ENCODE measurements at regions not wholly inside any gene's neighbourhood (a gene's known extent, or its start where the extent isn't known, plus 50 kb on each side); places are given as distances from the start of the nearest gene placed in this dataset.

DNA sequence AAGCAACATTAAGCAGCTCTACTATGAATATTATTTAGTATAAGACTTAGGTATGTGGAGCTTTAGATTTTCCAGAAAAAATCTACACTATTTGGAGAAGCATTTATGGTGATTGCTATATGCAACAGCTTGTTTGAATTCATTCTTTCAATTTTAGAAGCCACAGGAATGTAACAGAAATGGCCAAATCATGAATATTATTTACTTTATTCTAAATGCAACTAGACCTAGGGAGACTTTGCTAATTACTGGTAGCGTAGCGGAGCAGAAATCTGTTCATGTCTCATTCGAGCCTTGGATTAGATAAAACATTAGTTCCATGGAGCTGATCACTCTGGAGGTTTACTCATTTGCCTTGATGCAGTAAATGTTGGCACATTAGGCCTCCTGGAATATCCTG is 290.2 kb downstream of the ZNF608 start:
- H3K27ac ChIP-seq (ENCODE audit: low read depth, low read length, poor library complexity, severe bottlenecking), result no peak overlapping the region
- H3K9me2 ChIP-seq (ENCODE audit: insufficient read depth, low read length), result no peaks in the 10 kb centered on the region
- peaks cover 8% of the 10 kb centered on the region; the same call in 1 of the 2 replicates for H3K36me3 ChIP-seq (ENCODE audit: insufficient read depth, low read length)
- ChIA-PET CTCF (ENCODE audit: unreplicated experiment) (interaction anchor here (0.7 kb wide), 1 partner anchor 535 kb away, joined by 3 read pairs; no protein-coding TSS in a partner anchor), POLR2A (interaction anchor here (0.6 to 1.3 kb wide), 5 partner anchors 11 to 282 kb away, joined by 3 to 7 read pairs (median 4); no protein-coding TSS in a partner anchor)
- no peak for TF ChIP-seq EZH2phosphoT487 (IDR thresholded peaks at IDR 0.05; ENCODE audit: borderline replicate concordance, low read depth, low read length)
- TF ChIP-seq, protein P1, sequence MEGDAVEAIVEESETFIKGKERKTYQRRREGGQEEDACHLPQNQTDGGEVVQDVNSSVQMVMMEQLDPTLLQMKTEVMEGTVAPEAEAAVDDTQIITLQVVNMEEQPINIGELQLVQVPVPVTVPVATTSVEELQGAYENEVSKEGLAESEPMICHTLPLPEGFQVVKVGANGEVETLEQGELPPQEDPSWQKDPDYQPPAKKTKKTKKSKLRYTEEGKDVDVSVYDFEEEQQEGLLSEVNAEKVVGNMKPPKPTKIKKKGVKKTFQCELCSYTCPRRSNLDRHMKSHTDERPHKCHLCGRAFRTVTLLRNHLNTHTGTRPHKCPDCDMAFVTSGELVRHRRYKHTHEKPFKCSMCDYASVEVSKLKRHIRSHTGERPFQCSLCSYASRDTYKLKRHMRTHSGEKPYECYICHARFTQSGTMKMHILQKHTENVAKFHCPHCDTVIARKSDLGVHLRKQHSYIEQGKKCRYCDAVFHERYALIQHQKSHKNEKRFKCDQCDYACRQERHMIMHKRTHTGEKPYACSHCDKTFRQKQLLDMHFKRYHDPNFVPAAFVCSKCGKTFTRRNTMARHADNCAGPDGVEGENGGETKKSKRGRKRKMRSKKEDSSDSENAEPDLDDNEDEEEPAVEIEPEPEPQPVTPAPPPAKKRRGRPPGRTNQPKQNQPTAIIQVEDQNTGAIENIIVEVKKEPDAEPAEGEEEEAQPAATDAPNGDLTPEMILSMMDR (conservative IDR thresholded peaks at IDR 0.05; ENCODE audit: low read length), result no peak
- H3K4me3 ChIP-seq (ENCODE audit: low read depth, low read length, poor library complexity, severe bottlenecking), result no peak overlapping the region
- no TSS peak for BruUV-seq (replicated peaks)
- no peak overlapping the region for H2AFZ ChIP-seq (ENCODE audit: low read length)
- DNase-seq (ENCODE audit: low spot score), result no peak
- H3K4me2 ChIP-seq (ENCODE audit: low read length), result peak overlapping the region; percentile 60; the same call in 1 of the 2 replicates
- intact Hi-C loops (cut with micrococcal nuclease; ENCODE audit: unreplicated experiment), result loop anchor here (10.0 kb wide), 1 partner anchor 421 kb away; no protein-coding TSS in a partner anchor
- H3K9me3 ChIP-seq (ENCODE audit: low read length), result peaks cover 25% of the 10 kb centered on the region; the same call in 1 of the 2 replicates
- H4K20me1 ChIP-seq (ENCODE audit: insufficient read depth, low read length), result no peaks in the 10 kb centered on the region
- H3K79me2 ChIP-seq (ENCODE audit: insufficient read depth, low read depth, low read length), result no peaks in the 10 kb centered on the region
- H3K4me1 ChIP-seq (ENCODE audit: insufficient read depth, low read length, poor library complexity, severe bottlenecking), result peaks cover 56% of the 10 kb centered on the region

DNA sequence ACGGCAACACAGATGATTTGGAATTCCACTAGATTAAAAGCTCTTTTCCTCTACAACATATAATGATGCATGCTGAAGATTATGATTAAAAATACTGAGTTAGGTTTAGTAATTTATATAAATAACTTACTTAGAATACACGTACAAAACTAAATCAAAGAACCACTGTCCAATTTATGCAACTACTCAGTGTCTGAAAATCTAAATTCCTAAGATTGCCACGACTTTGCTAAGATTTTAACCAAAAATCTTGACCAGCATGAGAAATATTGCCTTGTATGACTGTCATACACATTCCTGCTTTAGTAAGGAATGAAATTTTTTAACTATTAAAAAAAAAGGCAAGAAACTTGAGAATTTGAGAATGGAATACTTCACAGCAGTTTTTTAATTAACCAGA is 292.4 kb downstream of the ZNF608 start:
- peak overlapping the region; percentile 89 for H2AFZ ChIP-seq (ENCODE audit: low read length)
- H4K20me1 ChIP-seq (ENCODE audit: insufficient read depth, low read length), result no peaks in the 10 kb centered on the region
- H3K27ac ChIP-seq (ENCODE audit: low read depth, low read length, poor library complexity, severe bottlenecking), result peak overlapping the region; percentile 86
- H3K79me2 ChIP-seq (ENCODE audit: insufficient read depth, low read depth, low read length), result no peaks in the 10 kb centered on the region
- ChIA-PET POLR2A (interaction anchor here (0.5 to 3.1 kb wide), 5 partner anchors 10 to 484 kb away, joined by 3 to 23 read pairs (median 3); no protein-coding TSS in a partner anchor), CTCF (ENCODE audit: unreplicated experiment) (no interaction called here)
- H3K9me3 ChIP-seq (ENCODE audit: low read length), result peaks cover 3% of the 10 kb centered on the region; the same call in 1 of the 2 replicates
- BruUV-seq (replicated peaks), result no TSS peak
- H3K4me2 ChIP-seq (ENCODE audit: low read length), result peak overlapping the region; percentile 60
- intact Hi-C loops (cut with micrococcal nuclease; ENCODE audit: unreplicated experiment), result loop anchor here (5.0 to 10.0 kb wide), 2 partner anchors 288 to 419 kb away; no protein-coding TSS in a partner anchor
- no peak for DNase-seq (ENCODE audit: low spot score)
- TF ChIP-seq, protein P1 (conservative IDR thresholded peaks at IDR 0.05; ENCODE audit: low read length), result no peak
- TF ChIP-seq EZH2phosphoT487 (IDR thresholded peaks at IDR 0.05; ENCODE audit: borderline replicate concordance, low read depth, low read length), result no peak
- no peaks in the 10 kb centered on the region for H3K9me2 ChIP-seq (ENCODE audit: insufficient read depth, low read length)
- peaks cover 3% of the 10 kb centered on the region; the same call in 1 of the 2 replicates for H3K36me3 ChIP-seq (ENCODE audit: insufficient read depth, low read length)
- peaks cover 63% of the 10 kb centered on the region for H3K4me1 ChIP-seq (ENCODE audit: insufficient read depth, low read length, poor library complexity, severe bottlenecking)
- peak overlapping the region; percentile 19 for H3K4me3 ChIP-seq (ENCODE audit: low read depth, low read length, poor library complexity, severe bottlenecking)
